ENCODE measurements at regions not wholly inside any gene's neighbourhood (a gene's known extent, or its start where the extent isn't known, plus 50 kb on each side); places are given as distances from the start of the nearest gene placed in this dataset.

GRCh38 chr22:48099671-48100070 is 1337.2 kb downstream of the TBC1D22A start:
- Histone ChIP-seq H3K4me2 (ENCODE audit: low read length) (no peak overlapping the region), H3K4me3 (replicated peaks in 1 of 2; ENCODE audit: low read depth in 1 of 2, low read length in 2 of 2) (no peak overlapping the region), H2AFZ (ENCODE audit: low read depth, low read length, poor library complexity, severe bottlenecking) (no peak overlapping the region), H3K79me2 (ENCODE audit: insufficient read depth, low read length) (no peaks in the 10 kb centered on the region), H4K20me1 (ENCODE audit: insufficient read depth) (no peaks in the 10 kb centered on the region), H3K9ac (ENCODE audit: low read length) (no peak overlapping the region), H3K36me3 (ENCODE audit: control insufficient read depth in 1 of 2, insufficient read depth in 2 of 2, low read length in 2 of 2) (no peaks in the 10 kb centered on the region), H3K27ac (ENCODE audit: low read depth, low read length) (no peak overlapping the region), H3K27me3 (ENCODE audit: insufficient read depth, low read length) (0 out of 2 replicates have a peak, but pooled peaks cover 6% of the 10 kb centered on the region), H3K9me3 (ENCODE audit: control insufficient read depth in 1 of 2, insufficient read depth in 1 of 2, low read depth in 1 of 2, low read length in 2 of 2) (no peaks in the 10 kb centered on the region), H3K9me2 (ENCODE audit: insufficient read depth) (no peaks in the 10 kb centered on the region), H3K4me1 (ENCODE audit: control insufficient read depth in 1 of 2, insufficient read depth in 2 of 2, low read length in 2 of 2) (no peaks in the 10 kb centered on the region)
- no TSS peak for BruUV-seq (replicated peaks)
- DNase-seq (ENCODE audit: low read depth, low spot score) = no peak
- RAD21 ChIA-PET (ENCODE audit: low non-redundant PET in 1 of 2, low total read pairs in 2 of 2, uncharacterized antibody in 2 of 2, unreplicated experiment in 2 of 2) = no interaction called here
- intact Hi-C loops (cut with micrococcal nuclease) = no loop called here
- CTCF ChIA-PET = no interaction called here
- POLR2A ChIA-PET = no interaction called here
- ATAC-seq = no peak
- TF ChIP-seq CTCF (IDR thresholded peaks at IDR 0.05 in 2 of 3, conservative IDR thresholded peaks at IDR 0.05 in 1 of 3; ENCODE audit: borderline replicate concordance in 1 of 3, insufficient read depth in 1 of 3, low read depth in 2 of 3, low read length in 2 of 3) = no peak
- TF ChIP-seq EZH2 (IDR thresholded peaks at IDR 0.05) = no peak
- TF ChIP-seq REST (IDR thresholded peaks at IDR 0.05; ENCODE audit: low read depth) = no peak
- TF ChIP-seq CBX3 (IDR thresholded peaks at IDR 0.05; ENCODE audit: low read depth) = no peak
- TF ChIP-seq TCF7L2 (IDR thresholded peaks at IDR 0.05; ENCODE audit: borderline replicate concordance, extremely low read depth, insufficient read depth, insufficient read length) = no peak
- TF ChIP-seq SP1 (IDR thresholded peaks at IDR 0.05; ENCODE audit: low read depth) = no peak
- no peak for TF ChIP-seq EZH2phosphoT487 (IDR thresholded peaks at IDR 0.05; ENCODE audit: borderline replicate concordance)
